ENCODE measurements at regions not wholly inside any gene's neighbourhood (a gene's known extent, or its start where the extent isn't known, plus 50 kb on each side); places are given as distances from the start of the nearest gene placed in this dataset.

DNA sequence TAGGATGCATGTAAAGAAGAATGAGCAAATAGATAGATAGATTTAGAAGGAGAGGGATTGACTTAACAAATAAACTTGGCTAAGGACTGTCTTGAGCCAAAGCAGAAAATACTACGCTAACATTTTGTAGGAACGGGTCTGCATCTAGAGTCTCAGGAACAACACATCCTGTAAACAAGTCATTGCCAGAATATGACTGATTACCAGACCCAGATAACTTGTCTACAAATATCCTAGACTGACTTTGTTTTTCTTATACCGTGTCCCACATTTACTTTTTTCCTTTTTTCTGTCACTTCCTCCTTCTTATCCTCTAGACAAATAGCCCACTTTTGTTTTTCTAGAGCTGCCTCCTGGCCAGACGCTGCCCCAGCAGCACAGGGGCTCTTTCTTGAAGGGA is 393.6 kb downstream of the PDGFC start:
- peaks cover 2% of the 10 kb centered on the region for H3K4me1 ChIP-seq (ENCODE audit: control insufficient read depth, insufficient read depth, low read length)
- 60% methylated on average over 1 of the region's 4 CpGs for WGBS (ENCODE audit: insufficient coverage)

DNA sequence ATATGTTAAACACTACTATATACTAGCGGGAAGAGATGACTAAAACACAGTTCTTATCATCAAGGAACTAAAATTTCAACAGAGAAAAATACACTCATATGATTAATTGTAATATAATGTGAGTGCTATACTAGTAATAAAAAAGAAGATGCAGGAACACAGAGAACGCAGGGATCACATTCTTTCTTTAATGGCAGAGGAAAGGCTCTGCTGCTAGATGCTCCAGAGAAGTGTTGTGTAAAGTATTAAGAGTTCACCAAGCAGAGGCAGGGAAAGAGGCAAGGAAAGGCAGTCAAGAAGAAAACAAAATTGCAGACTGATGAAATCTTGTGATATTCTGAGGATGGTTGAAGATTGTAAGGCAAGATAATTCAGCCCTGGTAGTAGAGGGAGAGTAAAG is 394.7 kb downstream of the PDGFC start:
- no peak for DNase-seq
- WGBS (ENCODE audit: insufficient coverage), result 60% methylated on average over 1 of the region's 2 CpGs

More for the DNA sequence above, 393.6 kb downstream of the PDGFC start:
- no peak overlapping the region for H3K4me3 ChIP-seq (ENCODE audit: low read length)
- no peak for DNase-seq
- H3K9me3 ChIP-seq (replicated peaks; ENCODE audit: control insufficient read depth, low read depth, low read length), result no peaks in the 10 kb centered on the region
- H3K36me3 ChIP-seq (ENCODE audit: control insufficient read depth, insufficient read depth, low read length), result no peaks in the 10 kb centered on the region
- no peaks in the 10 kb centered on the region for H3K27me3 ChIP-seq (ENCODE audit: control insufficient read depth, insufficient read depth, low read length)
- no peak overlapping the region for H3K27ac ChIP-seq (ENCODE audit: low read length)

DNA sequence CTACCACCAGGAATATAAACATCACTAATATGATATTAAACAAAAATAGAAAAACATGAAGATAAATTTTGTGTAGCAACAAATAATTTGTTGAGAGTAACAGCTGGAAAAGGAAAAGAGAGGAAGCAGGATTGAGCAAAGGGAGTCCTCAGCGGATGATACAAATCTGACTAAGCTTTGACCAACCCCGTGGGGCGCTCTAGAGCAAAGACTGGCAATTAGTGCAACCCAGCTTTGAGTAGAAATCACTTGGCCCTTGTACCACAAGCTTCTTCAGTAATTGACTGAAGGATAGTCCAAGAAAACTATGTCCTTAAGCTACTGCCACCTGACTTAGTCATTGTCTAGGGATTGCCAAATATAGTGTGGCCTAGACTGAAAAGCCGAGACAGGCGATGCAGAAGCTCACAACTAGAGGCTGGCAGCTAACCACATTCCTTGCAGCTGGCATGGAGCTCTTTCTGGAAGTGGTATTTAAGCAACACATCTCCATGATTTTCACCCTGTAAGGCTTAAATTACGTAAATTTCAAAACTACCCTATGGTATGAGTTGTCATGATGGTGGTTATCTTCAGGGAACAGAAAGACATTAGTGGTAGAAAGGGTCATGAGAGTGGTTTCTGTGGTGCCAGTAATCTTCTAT is 396.0 kb downstream of the PDGFC start:
- DNase-seq, result no peak
- peaks cover 2% of the 10 kb centered on the region for H3K4me1 ChIP-seq (ENCODE audit: control insufficient read depth, insufficient read depth, low read length)
- no peaks in the 10 kb centered on the region for H3K27me3 ChIP-seq (ENCODE audit: control insufficient read depth, insufficient read depth, low read length)
- no peaks in the 10 kb centered on the region for H3K9me3 ChIP-seq (replicated peaks; ENCODE audit: control insufficient read depth, low read depth, low read length)
- H3K27ac ChIP-seq (ENCODE audit: low read length), result no peak overlapping the region
- no peaks in the 10 kb centered on the region for H3K36me3 ChIP-seq (ENCODE audit: control insufficient read depth, insufficient read depth, low read length)
- no peak overlapping the region for H3K4me3 ChIP-seq (ENCODE audit: low read length)
- WGBS (ENCODE audit: insufficient coverage), result 69% methylated on average over 3 of the region's 6 CpGs

More for the DNA sequence above, 394.7 kb downstream of the PDGFC start:
- Histone ChIP-seq H3K4me3 (ENCODE audit: low read length) (no peak overlapping the region), H3K9me3 (replicated peaks; ENCODE audit: control insufficient read depth, low read depth, low read length) (no peaks in the 10 kb centered on the region), H3K27me3 (ENCODE audit: control insufficient read depth, insufficient read depth, low read length) (no peaks in the 10 kb centered on the region), H3K27ac (ENCODE audit: low read length) (no peak overlapping the region), H3K4me1 (ENCODE audit: control insufficient read depth, insufficient read depth, low read length) (peaks cover 2% of the 10 kb centered on the region), H3K36me3 (ENCODE audit: control insufficient read depth, insufficient read depth, low read length) (no peaks in the 10 kb centered on the region)

DNA sequence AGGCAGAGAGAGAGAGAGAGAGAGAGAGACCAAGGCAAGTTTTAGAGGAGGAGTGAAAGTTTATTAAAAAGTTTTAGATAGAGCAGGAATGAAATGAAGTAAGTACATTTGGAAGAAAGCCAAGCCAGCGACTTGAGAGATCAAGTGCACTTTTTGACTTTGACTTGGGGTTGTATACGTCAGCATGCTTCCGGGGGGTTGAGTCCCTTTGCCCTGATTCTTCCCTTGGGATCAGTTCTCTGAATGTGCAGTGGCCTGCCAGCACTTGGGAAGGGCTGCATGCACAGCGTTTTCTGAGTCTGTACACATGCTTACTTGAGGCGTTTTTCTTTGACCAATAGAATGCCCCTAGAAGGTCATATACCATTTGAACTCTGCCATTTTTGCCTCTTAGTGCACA is 400.5 kb downstream of the PDGFC start:
- Histone ChIP-seq H3K27ac (ENCODE audit: low read length) (no peak overlapping the region), H3K4me1 (ENCODE audit: control insufficient read depth, insufficient read depth, low read length) (peaks cover 2% of the 10 kb centered on the region), H3K27me3 (ENCODE audit: control insufficient read depth, insufficient read depth, low read length) (no peaks in the 10 kb centered on the region), H3K36me3 (ENCODE audit: control insufficient read depth, insufficient read depth, low read length) (no peaks in the 10 kb centered on the region), H3K4me3 (ENCODE audit: low read length) (no peak overlapping the region), H3K9me3 (replicated peaks; ENCODE audit: control insufficient read depth, low read depth, low read length) (no peaks in the 10 kb centered on the region)
- DNase-seq, result no peak
- 50% methylated on average over 5 of the region's 5 CpGs for WGBS (ENCODE audit: insufficient coverage)

DNA sequence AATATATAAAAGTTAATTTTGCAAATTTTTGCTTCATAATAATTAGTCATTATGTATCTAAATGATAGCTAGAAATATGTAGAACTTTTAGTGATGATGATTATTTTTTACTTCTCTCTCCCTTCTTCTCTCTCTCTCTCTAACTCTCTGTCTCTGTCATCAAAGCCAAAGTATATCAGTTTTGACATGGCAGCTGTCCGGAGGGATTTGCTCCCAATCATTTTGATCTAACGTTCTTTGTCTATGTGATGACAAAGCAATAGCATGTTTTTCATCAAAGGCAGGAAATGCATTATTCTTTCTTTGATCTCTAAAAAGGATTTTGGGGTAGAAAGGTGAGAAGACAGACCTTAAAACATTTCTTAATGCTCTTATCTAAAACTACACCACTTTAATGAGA is 402.1 kb downstream of the PDGFC start:
- no peaks in the 10 kb centered on the region for H3K4me1 ChIP-seq (ENCODE audit: control insufficient read depth, insufficient read depth, low read length)
- H3K27me3 ChIP-seq (ENCODE audit: control insufficient read depth, insufficient read depth, low read length), result no peaks in the 10 kb centered on the region
- no peak overlapping the region for H3K27ac ChIP-seq (ENCODE audit: low read length)
- H3K9me3 ChIP-seq (replicated peaks; ENCODE audit: control insufficient read depth, low read depth, low read length), result no peaks in the 10 kb centered on the region
- no peaks in the 10 kb centered on the region for H3K36me3 ChIP-seq (ENCODE audit: control insufficient read depth, insufficient read depth, low read length)
- no CpG with 5 or more reads among the region's 2 CpGs for WGBS (ENCODE audit: insufficient coverage)
- no peak for DNase-seq
- H3K4me3 ChIP-seq (ENCODE audit: low read length), result no peak overlapping the region

DNA sequence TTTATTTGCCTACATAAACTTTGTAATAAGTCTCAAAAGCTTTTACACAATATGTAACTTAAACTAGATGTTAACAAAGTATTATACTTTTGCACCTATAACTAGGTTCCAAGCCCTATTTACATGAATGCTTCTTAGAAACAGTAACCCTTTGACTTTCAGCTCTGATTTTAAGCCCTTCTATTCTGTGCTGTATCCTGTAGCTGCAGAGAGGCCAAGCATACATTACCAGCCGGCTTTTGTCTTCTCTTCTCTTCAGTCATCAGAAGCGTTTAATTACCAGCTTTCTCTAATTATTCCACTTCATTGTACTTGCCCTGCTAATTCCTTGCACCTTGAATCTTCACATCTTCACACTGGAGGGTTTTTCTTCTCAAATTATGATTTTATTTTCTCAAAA is 403.1 kb downstream of the PDGFC start:
- Histone ChIP-seq H3K27ac (ENCODE audit: low read length) (no peak overlapping the region), H3K36me3 (ENCODE audit: control insufficient read depth, insufficient read depth, low read length) (no peaks in the 10 kb centered on the region), H3K4me1 (ENCODE audit: control insufficient read depth, insufficient read depth, low read length) (no peaks in the 10 kb centered on the region), H3K27me3 (ENCODE audit: control insufficient read depth, insufficient read depth, low read length) (no peaks in the 10 kb centered on the region), H3K9me3 (replicated peaks; ENCODE audit: control insufficient read depth, low read depth, low read length) (no peaks in the 10 kb centered on the region), H3K4me3 (ENCODE audit: low read length) (no peak overlapping the region)
- DNase-seq, result no peak
- 38% methylated on average over 2 of the region's 2 CpGs for WGBS (ENCODE audit: insufficient coverage)

DNA sequence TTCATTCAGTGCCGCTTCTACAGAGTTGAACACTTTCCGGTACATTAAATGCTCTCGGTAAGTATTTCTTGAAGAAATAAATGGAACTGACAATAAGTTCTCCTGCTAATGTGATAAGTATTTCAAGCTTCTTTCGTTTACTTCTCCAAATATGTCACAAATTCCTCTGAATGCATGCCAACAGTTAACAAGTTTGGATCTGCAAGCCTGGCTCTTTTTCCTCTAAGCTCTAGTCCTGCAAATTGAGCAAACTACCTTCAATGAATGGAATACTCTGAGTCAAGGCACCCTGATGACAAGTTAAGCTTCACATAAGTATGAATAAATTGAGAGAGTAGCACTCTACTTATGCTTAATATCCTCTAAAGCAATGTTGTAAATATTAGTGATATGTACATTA is 403.6 kb downstream of the PDGFC start:
- no CpG with 5 or more reads among the region's 4 CpGs for WGBS (ENCODE audit: insufficient coverage)
- no peaks in the 10 kb centered on the region for H3K36me3 ChIP-seq (ENCODE audit: control insufficient read depth, insufficient read depth, low read length)
- no peaks in the 10 kb centered on the region for H3K9me3 ChIP-seq (replicated peaks; ENCODE audit: control insufficient read depth, low read depth, low read length)
- no peak overlapping the region for H3K27ac ChIP-seq (ENCODE audit: low read length)
- H3K27me3 ChIP-seq (ENCODE audit: control insufficient read depth, insufficient read depth, low read length), result no peaks in the 10 kb centered on the region
- H3K4me1 ChIP-seq (ENCODE audit: control insufficient read depth, insufficient read depth, low read length), result no peaks in the 10 kb centered on the region
- H3K4me3 ChIP-seq (ENCODE audit: low read length), result no peak overlapping the region
- DNase-seq, result no peak

DNA sequence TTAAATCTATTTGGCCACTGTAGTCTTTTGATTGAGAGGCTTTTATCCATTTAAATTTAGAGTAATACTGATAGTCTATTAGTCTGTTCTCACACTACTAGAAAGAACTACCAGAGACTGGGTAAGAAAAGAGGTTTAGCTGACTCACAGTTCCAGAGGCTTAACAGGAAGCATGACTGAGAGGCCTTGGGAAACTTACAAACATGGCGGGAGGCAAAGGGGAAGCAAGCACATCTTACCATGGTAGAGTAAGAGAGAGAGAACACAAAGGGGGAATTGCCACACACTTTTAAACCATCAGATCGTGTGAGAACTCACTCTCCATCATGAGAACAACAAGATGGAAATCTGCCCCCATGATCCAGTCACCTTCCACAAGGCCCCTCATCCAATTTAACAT is 410.9 kb downstream of the PDGFC start:
- no CpG with 5 or more reads among the region's 2 CpGs for WGBS (ENCODE audit: insufficient coverage)

DNA sequence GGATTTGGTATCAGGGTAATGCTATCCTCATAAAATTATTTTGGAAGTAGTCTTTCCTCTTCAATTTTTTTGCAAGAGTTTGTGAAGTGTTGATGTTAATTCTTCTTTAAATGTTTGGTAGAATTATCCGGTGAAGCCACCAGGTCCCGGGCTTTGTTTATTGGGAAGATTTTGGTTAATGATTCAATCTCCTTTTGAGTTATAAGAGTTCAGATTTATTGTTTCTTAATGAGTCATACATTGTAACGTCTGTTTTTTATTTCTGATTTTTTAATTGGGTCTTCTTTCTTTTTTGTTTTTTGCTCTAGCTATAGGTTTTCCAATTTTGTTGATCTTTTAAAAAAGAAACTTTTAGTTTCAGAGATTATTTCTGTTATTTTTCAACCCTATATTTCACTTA is 412.3 kb downstream of the PDGFC start:
- no peaks in the 10 kb centered on the region for H3K27me3 ChIP-seq (ENCODE audit: control insufficient read depth, insufficient read depth, low read length)
- no peak overlapping the region for H3K27ac ChIP-seq (ENCODE audit: low read length)
- no peaks in the 10 kb centered on the region for H3K36me3 ChIP-seq (ENCODE audit: control insufficient read depth, insufficient read depth, low read length)
- WGBS (ENCODE audit: insufficient coverage), result 40% methylated on average over 1 of the region's 3 CpGs
- DNase-seq, result no peak
- H3K4me1 ChIP-seq (ENCODE audit: control insufficient read depth, insufficient read depth, low read length), result peaks cover 3% of the 10 kb centered on the region
- no peaks in the 10 kb centered on the region for H3K9me3 ChIP-seq (replicated peaks; ENCODE audit: control insufficient read depth, low read depth, low read length)
- H3K4me3 ChIP-seq (ENCODE audit: low read length), result no peak overlapping the region

More for the DNA sequence above, 410.9 kb downstream of the PDGFC start:
- Histone ChIP-seq H3K27ac (ENCODE audit: low read length) (no peak overlapping the region), H3K9me3 (replicated peaks; ENCODE audit: control insufficient read depth, low read depth, low read length) (no peaks in the 10 kb centered on the region), H3K27me3 (ENCODE audit: control insufficient read depth, insufficient read depth, low read length) (no peaks in the 10 kb centered on the region), H3K4me3 (ENCODE audit: low read length) (no peak overlapping the region), H3K4me1 (ENCODE audit: control insufficient read depth, insufficient read depth, low read length) (peaks cover 3% of the 10 kb centered on the region), H3K36me3 (ENCODE audit: control insufficient read depth, insufficient read depth, low read length) (no peaks in the 10 kb centered on the region)
- DNase-seq, result no peak

DNA sequence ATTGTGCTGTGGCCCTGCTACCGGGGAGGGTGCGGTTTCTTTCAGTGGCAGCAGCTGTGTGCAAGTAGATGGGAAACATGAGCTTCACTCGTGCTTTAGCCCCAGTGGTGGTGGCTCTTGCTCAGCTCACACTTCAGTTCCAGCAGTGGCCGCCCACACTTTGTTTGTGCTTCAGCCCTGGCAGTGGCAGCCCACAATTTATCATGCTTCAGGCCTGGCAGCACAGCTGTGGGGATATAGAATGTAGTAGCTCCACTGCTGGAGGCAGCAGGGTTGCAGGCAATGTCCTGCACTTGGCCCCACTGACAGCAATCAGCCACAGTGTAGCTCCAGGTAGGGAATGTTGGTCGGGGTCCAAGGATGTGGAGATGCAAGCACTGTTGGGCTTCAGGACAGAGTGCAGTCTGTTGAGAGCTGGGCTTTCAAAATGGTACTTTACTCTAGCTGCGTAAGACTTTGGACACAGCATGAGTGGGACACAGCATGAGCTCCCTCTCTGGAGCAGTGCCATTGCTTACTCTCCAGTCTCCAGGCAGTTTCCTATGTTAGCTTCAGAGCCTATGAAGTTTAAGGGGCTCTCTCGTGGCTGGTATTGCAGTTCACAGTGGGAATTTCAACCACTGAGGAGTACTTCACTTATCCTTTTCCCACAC is 413.1 kb downstream of the PDGFC start:
- Histone ChIP-seq H3K4me1 (ENCODE audit: control insufficient read depth, insufficient read depth, low read length) (peaks cover 3% of the 10 kb centered on the region), H3K27ac (ENCODE audit: low read length) (no peak overlapping the region), H3K27me3 (ENCODE audit: control insufficient read depth, insufficient read depth, low read length) (no peaks in the 10 kb centered on the region), H3K9me3 (replicated peaks; ENCODE audit: control insufficient read depth, low read depth, low read length) (no peaks in the 10 kb centered on the region), H3K4me3 (ENCODE audit: low read length) (no peak overlapping the region), H3K36me3 (ENCODE audit: control insufficient read depth, insufficient read depth, low read length) (no peaks in the 10 kb centered on the region)
- WGBS (ENCODE audit: insufficient coverage), result 45% methylated on average over 6 of the region's 7 CpGs
- DNase-seq, result peak; percentile 52

All from muscle of leg (tissue), 3 donors.